Activated CD8-positive, alpha-beta memory T cell treated with anti-CD3 and anti-CD28 coated beads, Interleukin-2, amount 50 U/mL, for 4 hours (primary cell): ENCODE measurements at regions not wholly inside any gene's neighbourhood (a gene's known extent, or its start where the extent isn't known, plus 50 kb on each side); places are given as distances from the start of the nearest gene placed in this dataset.

ENCODE experiments used
- DNase-seq: peaks from one replicate; pipeline ENCODE4 v3.0.0-alpha.2; 2020

DNA sequence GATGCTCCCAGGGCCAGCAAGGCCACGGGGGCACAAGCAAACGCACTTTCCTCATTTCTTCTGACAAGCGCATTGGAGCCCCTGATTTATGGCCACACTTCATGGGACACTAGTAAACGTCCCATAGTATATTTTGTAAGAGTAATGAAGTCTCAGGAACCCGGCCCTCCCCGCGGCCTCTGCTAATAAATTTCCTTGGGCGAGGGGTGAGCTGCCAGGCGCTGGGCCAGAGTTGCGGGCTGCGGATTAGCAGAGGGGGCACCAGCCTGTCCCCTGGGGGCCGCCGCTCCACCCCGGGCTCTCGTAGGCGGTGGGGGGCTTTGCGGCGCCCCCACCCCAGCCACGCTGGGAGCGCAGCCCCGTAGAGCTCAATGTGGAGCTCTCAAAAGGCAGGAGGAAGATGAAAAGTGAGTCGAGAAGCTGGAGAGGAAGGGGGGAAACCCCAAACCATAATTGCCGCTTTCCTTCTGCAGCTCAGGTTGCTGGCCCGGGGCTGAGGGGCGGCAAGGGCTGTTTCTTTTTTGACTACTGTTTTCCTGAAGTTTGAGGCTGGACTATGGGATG, 173.6 kb downstream of the CDC5L start:
- no peak for DNase-seq

DNA sequence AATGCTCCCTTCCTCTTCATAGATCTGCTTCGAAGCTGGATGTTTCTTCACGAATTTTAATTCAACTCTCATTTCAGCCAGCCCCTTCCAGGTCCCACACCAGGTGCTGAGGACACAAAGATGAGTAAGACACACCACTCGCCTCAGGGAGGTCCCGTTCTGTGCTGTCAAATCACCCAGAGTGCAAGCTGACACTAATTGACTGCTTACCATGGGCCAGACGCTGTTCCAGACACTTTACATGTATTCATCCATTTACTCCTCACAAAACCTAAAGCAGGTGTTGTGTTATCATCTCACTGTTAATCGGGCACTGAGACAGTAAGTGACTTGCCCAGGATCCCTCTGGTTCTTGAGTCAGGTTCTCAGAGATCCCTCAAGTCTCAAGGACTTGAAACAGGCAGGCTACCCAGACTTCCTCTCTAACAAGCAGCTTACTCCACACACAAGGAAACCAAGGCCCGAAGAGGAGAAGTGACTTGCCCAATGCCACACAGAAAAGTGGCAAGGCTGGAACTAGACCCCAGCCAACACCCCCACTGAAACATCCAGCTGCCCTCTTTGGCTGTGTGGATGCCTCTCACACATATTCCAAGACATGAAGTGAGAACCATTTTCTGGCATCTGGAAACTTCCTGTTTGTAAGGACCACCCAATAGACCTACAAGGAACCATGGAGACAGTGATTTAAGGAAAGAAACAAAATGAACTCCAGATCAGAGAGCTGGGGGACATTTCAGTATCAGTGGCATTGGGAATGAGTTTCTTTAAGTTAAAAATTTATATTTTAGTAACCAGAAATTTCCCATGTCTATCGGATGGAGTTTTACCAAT, 174.5 kb downstream of the CDC5L start:
- no peak for DNase-seq

DNA sequence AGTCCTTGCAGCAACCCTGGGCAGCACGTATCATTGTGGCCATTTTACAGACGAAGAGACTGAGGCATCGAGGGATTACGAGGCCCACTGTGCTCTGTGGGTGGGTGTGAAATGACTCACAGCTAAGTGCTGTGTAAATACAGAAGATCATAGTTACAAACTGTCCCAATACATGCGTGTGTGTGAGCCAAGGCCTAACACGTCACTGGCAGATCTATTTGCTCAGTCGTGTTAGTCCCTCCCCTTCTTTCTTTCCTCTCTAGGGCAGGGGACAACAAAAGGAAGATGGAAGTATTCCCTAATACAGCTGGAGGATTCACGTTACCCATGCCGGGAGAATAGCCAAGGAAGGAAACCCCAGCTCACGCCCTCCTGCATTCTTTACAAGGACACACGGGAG, 175.9 kb downstream of the CDC5L start:
- no peak for DNase-seq

DNA sequence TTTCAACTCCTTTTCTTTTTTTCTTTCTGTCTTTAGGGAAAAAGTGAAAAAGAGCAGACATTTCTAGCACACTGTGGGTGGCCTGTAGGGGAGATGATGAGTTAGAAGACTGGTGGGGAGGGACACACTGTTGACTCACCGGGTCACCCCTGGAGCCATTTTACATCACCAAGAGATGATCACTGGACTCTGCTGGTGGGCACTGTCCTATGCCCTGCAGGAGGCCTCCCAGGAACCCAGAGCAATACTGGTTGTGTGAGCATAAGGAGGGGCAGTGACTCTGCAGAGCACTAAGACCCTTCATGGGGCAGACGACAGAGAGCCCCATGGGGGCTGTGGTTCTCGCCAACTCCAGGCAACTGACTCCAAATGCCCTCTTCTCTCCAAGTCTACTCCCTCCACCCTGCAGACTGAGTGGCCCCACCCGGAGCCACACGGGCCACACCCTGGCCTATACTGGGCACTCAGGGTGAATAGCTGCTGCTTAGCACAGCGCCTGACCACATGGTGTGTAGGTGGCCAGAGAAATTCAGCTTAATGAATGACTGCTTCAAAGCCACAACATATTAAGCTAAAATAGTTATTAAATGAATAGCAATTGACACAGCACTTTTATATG, 177.5 kb downstream of the CDC5L start:
- DNase-seq, result no peak

DNA sequence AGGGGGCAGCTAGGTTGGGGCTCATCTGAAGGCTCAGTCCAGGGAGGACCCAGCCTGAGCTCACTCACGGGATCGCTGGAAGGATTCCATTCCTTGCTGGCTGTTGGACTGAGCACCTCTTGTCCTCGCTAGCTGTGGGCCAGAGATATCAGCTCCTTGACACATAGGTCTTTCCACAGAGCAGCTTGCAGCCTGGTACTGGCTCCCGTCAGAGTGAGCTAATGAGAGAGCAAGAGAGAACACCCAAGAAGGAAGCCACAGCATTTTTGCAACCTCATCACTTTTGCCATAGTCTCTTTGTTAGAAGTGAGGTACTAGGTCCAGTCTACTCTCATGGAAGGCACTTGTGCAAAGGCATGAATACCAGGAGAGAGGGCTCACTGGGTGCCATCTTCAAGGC, 179.9 kb downstream of the CDC5L start:
- DNase-seq, result no peak

DNA sequence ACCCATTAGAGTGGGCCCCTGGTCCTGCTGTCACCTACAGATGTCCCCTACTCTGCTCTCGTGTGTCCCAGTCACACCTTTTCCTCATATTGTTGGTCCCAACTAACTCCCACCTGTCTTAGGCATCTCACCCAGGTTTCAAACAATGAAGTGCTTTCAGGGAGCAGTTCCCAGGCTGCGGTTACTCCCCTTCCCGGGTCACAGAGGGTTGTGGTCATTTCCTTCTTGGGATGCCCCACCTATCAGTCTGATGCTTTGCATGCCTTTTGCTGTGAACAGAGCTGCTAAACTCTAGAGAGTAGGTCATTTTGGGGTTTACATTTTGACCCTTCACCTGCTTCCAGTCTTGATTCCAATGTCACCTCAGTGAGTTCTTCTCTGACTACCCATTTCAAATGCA, 181.6 kb downstream of the CDC5L start:
- no peak for DNase-seq

DNA sequence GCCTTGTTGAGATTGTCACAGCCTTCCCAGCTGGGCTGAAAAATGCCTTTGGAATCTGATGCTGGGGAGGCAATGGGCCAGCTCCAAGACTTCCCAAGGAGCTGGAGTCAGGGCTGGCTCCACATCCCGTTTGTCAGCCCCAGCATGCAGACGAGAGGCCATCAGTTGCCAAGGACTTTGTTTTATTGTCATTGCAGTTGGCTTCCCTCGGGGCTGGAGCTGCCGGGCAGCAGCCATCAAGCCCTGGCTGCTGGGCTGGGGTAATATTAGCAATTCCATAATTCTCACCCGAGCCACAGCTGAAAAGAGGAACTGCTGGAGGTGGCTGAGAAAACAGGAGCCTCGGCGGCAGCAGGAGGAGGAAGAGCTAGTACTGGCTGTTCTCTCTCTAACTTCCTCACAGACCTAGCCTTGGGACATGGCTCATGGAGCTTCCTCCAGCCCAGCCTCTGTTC, 182.5 kb downstream of the CDC5L start:
- no peak for DNase-seq

DNA sequence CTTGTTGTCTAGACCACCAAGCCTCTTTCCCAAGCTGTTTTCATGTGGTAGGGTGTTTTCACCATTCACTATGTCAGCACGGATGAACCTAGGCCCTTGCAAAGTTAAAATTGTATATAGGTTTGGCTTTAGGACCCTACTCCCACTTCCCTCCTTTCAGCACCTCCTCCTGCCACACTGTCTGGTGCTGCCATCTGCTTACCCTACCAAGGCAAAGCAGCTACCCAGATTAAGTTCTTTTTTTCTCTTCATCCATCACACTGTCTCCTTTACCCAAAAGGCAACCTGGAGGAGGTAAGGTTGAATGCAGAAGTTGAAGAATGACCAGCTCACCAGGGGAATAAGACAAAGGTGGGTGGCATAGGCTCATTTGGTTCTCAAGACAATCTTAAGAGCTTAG, 184.0 kb downstream of the CDC5L start:
- DNase-seq, result no peak

DNA sequence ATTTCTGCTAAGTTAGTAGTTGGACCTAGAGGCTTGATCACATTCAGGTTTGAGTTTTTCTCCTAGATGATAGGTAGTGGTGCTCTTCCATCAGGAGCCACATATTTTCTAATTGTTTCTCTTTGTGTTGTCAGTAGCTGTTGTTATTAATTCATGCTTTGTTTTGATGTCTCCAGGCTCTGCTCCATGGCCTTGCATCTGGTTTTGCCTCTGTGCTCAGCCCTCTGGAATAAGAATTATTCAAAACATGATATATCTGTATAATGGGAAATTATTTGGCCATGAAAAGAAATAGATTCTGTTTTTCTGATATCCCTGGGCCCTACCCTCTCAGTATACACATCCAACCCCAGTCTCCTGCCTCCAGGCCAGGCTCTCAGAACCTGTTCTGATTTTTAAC, 184.8 kb downstream of the CDC5L start:
- no peak for DNase-seq

DNA sequence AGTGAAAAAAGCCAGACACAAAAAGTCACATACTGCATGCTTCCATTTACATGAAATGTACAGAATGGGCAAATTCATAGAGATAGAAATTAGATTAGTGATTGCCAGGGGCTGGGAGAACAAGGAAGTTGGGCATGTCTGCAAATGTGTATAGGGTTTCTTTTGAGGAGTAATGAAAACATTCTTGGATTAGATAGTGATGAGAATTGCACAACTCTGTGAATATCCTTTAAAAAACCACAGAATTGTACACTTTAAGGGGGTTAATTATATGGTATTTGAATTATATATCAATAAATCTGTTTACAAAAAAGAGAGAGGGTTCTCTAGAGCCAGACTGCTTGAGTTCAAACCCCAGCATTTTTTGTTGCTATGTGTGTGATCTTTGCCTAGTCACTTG, 188.1 kb downstream of the CDC5L start:
- no peak for DNase-seq

DNA sequence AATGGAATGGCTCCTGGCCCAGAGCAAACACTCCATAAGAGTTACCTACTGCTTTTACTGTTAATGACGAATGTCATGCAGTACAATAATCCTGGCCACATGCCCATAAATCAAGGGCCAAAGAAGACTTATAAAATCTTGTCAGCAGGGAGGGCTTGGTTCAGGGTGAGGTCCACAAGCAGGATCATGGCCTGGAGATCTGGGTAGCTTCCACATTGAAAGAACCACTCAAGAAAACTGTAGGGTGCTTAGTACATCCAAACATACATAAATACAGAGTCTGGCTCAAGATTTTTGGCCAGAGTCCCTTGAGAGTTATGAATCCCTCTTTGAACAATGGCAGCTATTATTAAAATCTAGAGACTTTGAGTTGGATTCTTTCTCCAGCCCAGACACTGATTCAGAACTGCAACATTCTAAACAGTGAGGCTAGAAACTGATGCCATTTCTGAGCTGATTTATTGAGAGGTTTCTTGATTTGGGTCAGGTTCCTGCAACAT, 188.7 kb downstream of the CDC5L start:
- no peak for DNase-seq

DNA sequence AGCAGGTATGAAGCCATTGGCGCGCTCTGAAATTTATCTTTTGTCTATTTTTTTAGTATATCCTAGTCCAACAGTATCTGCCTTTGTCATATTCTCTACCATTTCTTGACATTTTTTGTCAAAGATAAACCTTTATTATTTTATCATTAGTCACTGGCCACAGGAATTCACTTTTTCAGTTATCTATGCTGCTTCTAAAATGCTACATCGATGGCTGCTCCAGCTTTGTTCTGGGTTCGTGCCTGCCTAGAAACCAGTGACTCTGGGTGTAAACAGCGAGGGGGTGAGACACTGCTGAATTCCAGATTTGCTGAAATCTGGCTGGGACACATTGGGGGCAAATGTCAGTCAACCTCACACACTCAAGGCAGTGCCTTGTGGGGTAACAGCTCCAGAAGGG, 193.4 kb downstream of the CDC5L start:
- no peak for DNase-seq

DNA sequence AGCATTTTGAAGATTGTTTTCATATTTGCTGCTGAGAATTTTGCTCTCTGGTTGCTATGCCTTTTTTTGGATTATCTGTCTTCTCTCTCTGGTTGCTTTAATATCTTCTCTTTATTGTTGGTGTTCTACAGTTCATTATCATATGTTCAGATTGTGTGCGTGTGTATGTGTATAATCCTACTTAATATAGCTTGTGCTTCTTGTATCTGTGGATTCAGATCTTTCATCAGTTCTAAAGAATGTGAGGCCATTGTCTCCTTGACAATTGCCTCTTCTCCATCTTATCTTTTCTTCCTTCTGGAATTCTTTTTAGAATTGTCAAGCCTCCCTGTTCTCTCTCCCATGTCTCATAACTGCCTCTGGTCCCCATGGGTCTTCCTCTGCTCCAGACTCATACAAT, 195.4 kb downstream of the CDC5L start:
- no peak for DNase-seq

DNA sequence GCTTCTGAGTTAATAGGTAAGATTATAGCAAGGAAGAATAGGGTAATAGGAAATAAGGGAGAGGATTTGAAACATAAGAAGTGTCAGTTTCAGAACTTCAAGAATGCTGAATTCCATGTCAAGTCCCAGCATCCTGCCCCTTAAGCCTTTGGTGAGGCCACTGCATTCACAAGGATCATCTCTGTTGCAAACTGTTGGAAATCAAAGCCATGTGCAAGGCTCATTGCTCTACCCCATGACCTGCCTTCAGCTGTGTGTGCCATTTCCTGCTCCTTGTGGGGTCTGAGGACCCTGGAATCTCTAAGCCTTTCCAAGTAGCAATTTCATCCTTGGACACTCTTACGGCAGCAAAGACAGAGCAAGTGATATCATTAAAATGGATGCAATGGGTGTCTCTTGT, 203.0 kb downstream of the CDC5L start:
- DNase-seq, result no peak

DNA sequence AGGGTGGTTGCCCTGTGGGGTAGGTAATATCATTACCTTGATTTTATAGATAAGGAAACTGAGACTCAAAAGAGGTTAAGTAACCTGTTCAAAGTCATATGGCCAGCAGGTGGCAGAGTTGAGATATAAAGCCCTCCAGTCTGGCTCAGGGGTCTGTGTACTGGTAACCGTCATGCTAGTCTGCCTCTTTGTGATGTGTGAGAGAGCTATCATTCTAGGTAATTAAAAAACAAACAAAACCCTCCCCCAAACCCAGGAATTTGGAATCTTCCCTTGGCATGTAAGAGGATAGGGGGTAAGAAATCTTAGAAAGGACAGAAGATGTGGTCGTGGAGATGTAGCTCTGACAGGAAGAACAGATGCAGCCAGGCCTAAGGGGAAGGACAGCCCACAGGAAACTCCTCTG, 206.0 kb downstream of the CDC5L start:
- peak; percentile 68 for DNase-seq

DNA sequence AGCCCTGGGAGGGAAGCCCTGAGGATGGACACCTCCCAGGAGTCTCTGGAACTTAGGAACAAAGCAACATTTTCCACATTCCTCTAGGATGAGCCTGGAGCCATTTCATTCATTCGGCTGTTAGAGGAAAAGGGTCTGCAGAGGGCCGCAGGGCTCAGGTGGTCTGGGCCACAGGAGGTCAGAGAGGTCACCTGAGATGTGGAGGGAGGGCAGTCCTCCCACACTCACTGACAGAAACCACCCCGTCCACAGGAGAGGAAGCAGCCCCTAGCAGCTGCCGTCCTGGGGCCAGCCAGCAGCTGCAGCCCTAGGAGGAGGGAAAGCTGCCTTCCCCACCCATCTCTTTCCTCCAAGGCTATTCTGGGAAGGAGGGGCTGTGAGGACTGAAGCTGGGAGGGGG, 207.0 kb downstream of the CDC5L start:
- DNase-seq, result no peak

DNA sequence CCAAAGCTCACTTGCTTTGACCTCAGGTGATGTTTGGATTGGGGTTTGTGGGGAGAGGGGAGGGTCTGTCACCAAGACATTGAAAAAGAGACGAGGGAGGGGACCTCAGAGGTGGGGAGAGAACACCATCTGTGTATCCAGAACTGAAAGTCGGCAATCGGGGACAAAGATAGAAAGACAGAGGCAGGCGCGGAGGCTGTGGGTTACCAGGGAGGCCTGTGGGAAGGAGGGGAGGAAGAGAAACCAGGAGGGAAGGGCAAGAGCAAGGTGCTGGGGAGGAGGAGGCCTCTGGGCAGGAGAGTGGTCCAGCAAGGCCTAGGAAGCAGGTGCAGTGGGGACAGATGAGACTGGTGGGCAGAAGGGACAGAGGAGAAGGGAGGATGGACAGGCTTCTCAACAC, 211.2 kb downstream of the CDC5L start:
- no peak for DNase-seq

DNA sequence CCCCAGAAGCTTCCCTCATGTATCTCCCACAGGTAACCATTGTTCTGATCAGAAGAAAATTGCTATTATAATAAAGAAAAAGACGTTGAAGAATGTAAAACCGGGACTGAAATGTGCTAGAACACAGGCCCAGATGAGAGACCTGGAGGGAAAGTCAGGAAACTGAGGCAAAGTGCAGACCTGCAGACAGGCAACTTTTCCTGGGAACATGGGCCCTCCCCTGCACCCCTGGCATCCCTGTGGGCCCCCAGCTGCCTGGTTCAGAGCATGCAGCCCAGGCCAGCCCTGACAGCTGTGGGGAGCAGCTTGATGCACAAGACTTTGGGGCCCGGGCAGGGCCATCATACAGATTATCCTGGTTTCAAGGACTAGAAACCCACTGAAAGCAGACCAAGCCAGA, 212.2 kb downstream of the CDC5L start:
- no peak for DNase-seq

DNA sequence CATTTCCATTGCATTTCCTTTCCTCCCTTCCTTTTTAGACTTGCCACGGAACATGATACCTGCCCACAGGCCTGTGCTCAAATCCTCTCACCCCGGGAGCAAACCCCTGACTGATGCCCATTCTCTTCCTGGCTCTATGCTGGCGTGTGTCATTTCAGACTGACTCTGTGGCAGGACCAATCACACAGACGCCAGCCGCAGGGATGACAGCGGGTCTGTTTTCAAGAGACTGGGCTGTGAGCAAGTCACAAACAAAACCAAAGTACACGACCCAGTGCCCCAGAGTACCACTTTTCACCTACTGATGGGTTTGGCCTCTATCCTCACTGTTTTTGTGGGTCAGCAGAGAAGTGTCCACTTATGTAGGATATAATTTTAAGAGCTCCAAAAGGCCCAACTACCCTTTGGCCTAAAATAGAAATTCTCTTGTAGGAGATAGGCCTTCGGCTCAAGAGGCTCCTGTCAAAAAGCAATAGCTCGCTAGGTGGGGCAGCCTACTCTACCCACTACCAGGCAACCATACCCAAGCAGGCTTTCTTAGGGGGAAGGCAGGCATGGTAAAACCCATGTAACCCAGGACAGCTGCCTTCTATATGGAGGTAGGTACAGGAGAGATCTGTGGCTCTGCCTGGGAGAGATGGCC, 215.7 kb downstream of the CDC5L start:
- DNase-seq, result no peak

DNA sequence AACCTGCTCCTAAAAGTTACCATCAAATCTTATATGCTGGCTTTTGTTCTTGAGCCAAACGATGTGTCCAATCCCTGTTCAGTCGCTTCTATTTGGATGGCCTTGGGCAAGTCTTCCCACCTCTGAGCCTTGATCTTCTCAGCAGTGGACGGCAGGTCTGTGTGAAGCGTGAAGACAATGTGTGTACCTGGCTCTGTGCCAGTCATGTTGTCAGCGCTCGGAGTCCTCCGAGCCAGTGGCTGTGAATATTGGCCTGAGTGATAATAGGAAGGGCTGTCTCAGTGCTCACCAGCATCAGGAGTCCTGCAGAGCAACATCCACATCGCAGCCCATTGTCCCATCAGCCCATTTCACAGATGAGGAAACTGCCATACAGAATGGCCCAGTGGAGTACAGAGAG, 219.0 kb downstream of the CDC5L start:
- DNase-seq, result no peak

DNA sequence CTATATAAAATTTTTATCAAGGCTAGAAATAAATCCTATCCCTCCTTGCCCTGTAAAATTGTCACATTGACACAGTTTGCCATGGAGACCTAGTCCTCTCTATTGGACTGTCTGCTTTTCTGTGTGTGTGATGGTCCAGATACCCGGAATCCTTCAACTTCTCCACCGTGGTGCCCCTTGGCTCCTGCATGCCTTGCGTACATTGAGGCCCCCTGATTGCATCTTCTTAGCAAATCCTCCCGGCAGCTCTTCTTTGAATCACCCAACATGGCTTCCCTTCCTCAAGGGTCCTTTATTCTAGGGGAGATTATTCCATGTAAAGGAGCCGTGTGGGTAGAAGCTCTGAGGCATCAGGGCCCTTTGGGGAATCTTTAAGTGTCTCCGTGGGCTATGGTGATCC, 219.5 kb downstream of the CDC5L start:
- no peak for DNase-seq

DNA sequence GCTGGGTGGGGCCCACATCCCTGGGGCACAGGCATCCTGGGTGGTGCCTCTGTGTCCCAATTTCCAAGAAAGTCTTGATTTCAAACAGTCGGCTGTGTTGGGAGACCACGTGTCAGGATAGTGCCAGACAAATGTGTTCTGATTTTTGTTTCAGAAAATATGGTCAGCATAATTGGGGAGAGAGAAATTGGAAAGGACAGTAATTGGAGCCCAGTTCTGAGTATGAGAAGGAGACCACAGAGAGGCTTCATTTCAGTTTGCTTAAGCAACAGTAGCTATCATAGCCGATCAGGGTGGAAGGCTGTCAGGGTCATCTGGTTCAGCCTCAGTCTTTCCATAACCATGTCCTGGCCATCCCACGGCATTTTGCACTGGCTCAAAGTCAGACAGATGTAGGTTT, 220.7 kb downstream of the CDC5L start:
- DNase-seq, result no peak

DNA sequence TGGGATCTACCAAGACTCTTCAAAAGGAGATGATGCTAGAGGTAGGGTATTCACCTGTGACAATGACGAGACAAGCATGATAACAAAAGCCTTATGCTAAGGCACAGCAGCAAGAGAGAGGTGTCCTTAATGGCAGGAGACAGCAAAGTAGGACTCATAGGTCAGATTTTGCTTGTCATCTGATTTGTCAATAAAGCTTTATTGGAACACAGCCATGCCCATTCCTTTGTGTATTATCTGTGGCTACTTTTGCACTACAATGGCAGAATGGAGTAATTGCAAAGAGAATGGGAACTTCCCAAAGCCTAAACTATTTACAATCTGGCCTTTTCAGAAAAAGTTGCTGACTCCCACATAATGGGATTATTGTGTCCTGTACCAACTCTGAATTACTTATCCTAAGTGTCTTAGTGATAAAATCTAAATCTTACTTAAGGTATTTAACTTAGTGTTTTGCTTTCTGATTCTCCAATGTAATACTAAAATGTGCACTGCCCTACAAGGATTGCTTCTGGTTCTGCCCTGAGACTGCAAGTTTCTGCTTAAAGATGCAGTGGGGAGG, 221.6 kb downstream of the CDC5L start:
- no peak for DNase-seq
